Astrocyte of the spinal cord (primary cell): ENCODE measurements at regions not wholly inside any gene's neighbourhood (a gene's known extent, or its start where the extent isn't known, plus 50 kb on each side); places are given as distances from the start of the nearest gene placed in this dataset.

ENCODE experiments used
- DNase-seq: peaks from one replicate; pipeline ENCODE4 v3.0.0; 2011; ENCODE audit warnings: low read depth, low spot score
- H3K4me3 ChIP-seq: 2 replicates; pipeline ENCODE4 v1.5.1; 2011; ENCODE audit warnings: low read depth, mild to moderate bottlenecking, low read length, moderate library complexity
- CTCF ChIP-seq: IDR thresholded peaks from 2 replicates; pipeline ENCODE4 v1.5.1; 2012; ENCODE audit warnings: low read depth, mild to moderate bottlenecking, low read length, inconsistent platforms
- in situ Hi-C: cut with HindIII; loops from 2 replicates; pipeline ENCODE4 v1.10.0; 2017; ENCODE audit warnings: low sequenced_read_pairs

- no peak for TF ChIP-seq CTCF
- H3K4me3 ChIP-seq: no peak overlapping the region
- in situ Hi-C loops: no loop called here
- DNase-seq: no peak
Observed at GRCh38 chr13:56900549-56901279, 240.0 kb upstream of the PRR20A start.

DNA sequence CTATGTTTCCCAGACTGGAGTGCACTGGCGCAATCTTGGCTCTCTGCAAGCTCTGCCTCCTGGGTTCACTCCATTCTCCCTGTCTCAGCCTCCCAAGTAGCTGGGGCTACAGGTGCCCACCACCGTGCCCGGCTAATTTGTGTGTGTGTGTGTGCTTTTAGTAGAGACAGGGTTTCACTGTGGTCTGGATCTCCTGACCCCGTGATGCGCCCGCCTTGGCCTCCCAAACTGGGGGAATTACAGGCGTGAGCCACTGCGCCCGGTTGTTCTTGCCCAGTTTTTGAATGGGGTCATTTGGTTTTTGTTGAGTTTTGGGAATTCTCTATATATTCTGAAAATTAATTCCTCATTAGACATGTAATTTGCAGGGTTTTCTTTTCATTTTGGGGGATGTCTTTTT lies 238.4 kb upstream of the PRR20A start:
- in situ Hi-C loops: no loop called here
- H3K4me3 ChIP-seq: no peak overlapping the region
- DNase-seq: no peak
- TF ChIP-seq CTCF: no peak

- no peak for DNase-seq
- no peak overlapping the region for H3K4me3 ChIP-seq
- TF ChIP-seq CTCF: no peak
- in situ Hi-C loops: no loop called here
Observed at GRCh38 chr13:56903710-56904282, 236.9 kb upstream of the PRR20A start.

DNA sequence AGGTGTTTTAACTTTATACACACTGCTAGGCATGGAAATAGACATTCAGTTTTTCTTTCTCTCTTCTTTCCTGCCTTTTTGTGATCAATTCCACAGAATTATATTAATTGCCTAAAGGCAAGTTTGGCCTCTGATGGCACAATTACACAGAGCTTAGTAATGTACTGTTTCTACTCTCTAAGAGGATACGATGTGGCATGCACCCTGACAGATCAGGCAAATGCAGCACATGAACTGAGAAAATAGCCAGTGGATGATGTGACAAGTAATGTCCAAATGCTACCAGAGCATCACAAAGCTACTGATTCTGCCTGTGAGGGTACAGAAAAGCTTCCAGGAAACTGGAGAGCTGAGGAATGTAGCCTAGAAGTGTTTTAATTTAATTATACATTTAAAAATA lies 233.8 kb upstream of the PRR20A start:
- in situ Hi-C loops: no loop called here
- DNase-seq: no peak
- H3K4me3 ChIP-seq: no peak overlapping the region
- TF ChIP-seq CTCF: no peak

DNA sequence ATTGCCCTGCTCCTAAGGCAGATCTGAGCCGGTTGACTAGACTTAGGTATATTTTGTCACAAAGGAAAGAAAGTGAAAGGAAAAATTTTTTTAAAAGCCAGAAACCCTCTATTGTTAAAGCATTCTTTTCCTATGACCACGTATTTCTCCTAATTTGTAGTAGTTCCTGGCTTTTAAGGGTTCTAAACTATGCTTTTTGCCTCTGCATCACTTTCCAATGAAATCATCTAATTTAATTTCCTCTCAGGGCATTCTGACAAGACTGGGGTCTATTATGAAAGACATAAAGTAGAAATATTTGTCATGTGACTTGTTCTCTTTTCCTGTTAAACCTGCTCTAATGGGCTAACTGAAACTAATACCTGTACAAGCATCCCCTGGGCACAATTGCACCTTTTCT lies 233.0 kb upstream of the PRR20A start:
- TF ChIP-seq CTCF: no peak
- in situ Hi-C loops: no loop called here
- no peak for DNase-seq
- no peak overlapping the region for H3K4me3 ChIP-seq

- TF ChIP-seq CTCF: no peak
- in situ Hi-C loops: no loop called here
- no peak overlapping the region for H3K4me3 ChIP-seq
- DNase-seq: no peak
Observed at GRCh38 chr13:56909896-56910600, 230.7 kb upstream of the PRR20A start.
